ENCODE measurements at regions not wholly inside any gene's neighbourhood (a gene's known extent, or its start where the extent isn't known, plus 50 kb on each side); places are given as distances from the start of the nearest gene placed in this dataset.

- TF ChIP-seq ESRRA (CRISPR knock-in tag; IDR thresholded peaks at IDR 0.05; ENCODE audit: borderline replicate concordance) (no peak), CTCF (IDR thresholded peaks at IDR 0.05) (no peak), JUN (CRISPR knock-in tag; IDR thresholded peaks at IDR 0.05) (no peak), TEAD4 (CRISPR knock-in tag; IDR thresholded peaks at IDR 0.05) (no peak), ZNF138 (CRISPR knock-in tag; conservative IDR thresholded peaks at IDR 0.05) (no peak), ZNF232 (CRISPR knock-in tag; IDR thresholded peaks at IDR 0.05) (no peak), ZBTB21 (CRISPR knock-in tag; IDR thresholded peaks at IDR 0.05; ENCODE audit: borderline replicate concordance) (no peak), MAX (CRISPR knock-in tag; IDR thresholded peaks at IDR 0.05) (no peak)
Measured at GRCh38 chr9:99406939-99407338, 184.9 kb downstream of the SEC61B start.

Data from WTC11 (cell line).